ENCODE measurements at regions not wholly inside any gene's neighbourhood (a gene's known extent, or its start where the extent isn't known, plus 50 kb on each side); places are given as distances from the start of the nearest gene placed in this dataset.

DNA sequence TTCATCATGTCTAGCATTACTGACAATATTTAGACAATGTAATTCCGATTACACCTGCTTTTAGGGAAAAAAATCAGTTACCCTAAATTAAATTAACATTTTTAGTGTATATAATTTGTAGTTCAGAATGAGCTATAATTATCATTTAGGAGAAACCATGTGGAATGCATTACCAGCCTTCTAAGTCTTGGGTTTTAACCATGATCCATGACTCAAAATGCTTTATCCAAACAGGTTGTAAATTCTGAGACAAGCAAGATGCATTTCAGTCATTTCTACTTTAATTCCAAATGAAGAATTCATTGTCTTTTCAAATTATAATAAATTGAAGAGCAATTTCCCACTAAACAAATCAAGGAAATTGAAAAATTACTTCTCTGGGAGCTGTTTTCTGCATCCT lies 243.7 kb upstream of the LRIG1 start:
- H3K36me3 ChIP-seq = no peaks in the 10 kb centered on the region
- peaks cover 1% of the 10 kb centered on the region for H3K4me1 ChIP-seq (ENCODE audit: insufficient read depth)
- H3K27ac ChIP-seq = no peak overlapping the region
- DNase-seq = no peak
- TF ChIP-seq EP300 (IDR thresholded peaks at IDR 0.05) (no peak), POLR2A (IDR thresholded peaks at IDR 0.05) (no peak)
- TF ChIP-seq, protein P1, sequence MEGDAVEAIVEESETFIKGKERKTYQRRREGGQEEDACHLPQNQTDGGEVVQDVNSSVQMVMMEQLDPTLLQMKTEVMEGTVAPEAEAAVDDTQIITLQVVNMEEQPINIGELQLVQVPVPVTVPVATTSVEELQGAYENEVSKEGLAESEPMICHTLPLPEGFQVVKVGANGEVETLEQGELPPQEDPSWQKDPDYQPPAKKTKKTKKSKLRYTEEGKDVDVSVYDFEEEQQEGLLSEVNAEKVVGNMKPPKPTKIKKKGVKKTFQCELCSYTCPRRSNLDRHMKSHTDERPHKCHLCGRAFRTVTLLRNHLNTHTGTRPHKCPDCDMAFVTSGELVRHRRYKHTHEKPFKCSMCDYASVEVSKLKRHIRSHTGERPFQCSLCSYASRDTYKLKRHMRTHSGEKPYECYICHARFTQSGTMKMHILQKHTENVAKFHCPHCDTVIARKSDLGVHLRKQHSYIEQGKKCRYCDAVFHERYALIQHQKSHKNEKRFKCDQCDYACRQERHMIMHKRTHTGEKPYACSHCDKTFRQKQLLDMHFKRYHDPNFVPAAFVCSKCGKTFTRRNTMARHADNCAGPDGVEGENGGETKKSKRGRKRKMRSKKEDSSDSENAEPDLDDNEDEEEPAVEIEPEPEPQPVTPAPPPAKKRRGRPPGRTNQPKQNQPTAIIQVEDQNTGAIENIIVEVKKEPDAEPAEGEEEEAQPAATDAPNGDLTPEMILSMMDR (IDR thresholded peaks at IDR 0.05) = no peak
- no peaks in the 10 kb centered on the region for H3K27me3 ChIP-seq
- no peaks in the 10 kb centered on the region for H3K9me3 ChIP-seq
- WGBS, 3 donors = 89 to 98% (median 89%) methylated on average over 1 of the region's 1 CpG
- H3K4me3 ChIP-seq = no peak overlapping the region
- intact Hi-C loops (cut with DNase I) = no loop called here

DNA sequence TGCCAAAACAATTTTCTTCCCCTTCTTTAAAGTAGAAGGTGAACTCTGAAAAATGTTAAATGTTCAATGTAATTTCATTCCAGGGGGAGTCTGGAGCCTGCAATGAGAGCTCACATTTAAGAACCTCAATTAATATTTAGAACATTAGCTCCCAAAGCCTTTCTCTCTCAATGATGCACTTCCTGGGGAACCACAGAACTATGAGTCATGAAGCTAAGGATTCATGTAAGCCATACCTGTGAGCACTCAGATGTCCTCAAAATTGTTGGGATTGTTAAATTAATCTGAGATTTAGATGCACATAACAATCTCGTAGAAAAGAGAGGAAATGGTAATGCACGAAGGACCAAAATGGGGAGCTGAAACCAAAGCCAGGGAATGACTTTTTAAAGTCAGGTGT lies 244.2 kb upstream of the LRIG1 start:
- no peak for TF ChIP-seq POLR2A (IDR thresholded peaks at IDR 0.05)
- TF ChIP-seq EP300 (IDR thresholded peaks at IDR 0.05) = no peak
- TF ChIP-seq, protein P1 (IDR thresholded peaks at IDR 0.05) = no peak
- Histone ChIP-seq H3K9me3 (no peaks in the 10 kb centered on the region), H3K4me3 (no peak overlapping the region), H3K27me3 (no peaks in the 10 kb centered on the region), H3K27ac (no peak overlapping the region), H3K36me3 (no peaks in the 10 kb centered on the region), H3K4me1 (ENCODE audit: insufficient read depth) (peaks cover 1% of the 10 kb centered on the region)
- intact Hi-C loops (cut with DNase I) = no loop called here
- no peak for DNase-seq
- 91 to 94% (median 94%) methylated on average over 2 of the region's 2 CpGs for WGBS, 3 donors

DNA sequence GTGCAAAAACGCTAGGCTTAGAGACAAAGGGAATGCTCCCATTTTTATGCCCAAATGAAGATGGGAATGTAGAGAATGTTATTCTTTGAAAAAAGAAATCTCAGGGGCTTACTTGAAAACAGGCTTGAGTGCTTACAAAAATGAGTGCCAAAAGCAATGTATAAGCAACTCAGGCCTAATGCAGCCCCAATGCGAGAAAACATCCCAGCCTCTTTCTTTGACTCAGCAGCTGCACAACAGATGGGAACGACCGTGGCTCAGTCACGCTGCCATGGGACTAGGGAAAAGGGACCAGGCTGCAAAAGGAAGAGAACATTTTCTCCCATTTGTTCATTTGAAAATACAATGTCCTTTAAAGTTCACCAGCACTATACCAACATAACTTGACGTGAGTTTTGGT lies 246.4 kb upstream of the LRIG1 start:
- intact Hi-C loops (cut with DNase I) = no loop called here
- TF ChIP-seq EP300 (IDR thresholded peaks at IDR 0.05) (no peak), POLR2A (IDR thresholded peaks at IDR 0.05) (no peak)
- TF ChIP-seq, protein P1 (IDR thresholded peaks at IDR 0.05) = no peak

DNA sequence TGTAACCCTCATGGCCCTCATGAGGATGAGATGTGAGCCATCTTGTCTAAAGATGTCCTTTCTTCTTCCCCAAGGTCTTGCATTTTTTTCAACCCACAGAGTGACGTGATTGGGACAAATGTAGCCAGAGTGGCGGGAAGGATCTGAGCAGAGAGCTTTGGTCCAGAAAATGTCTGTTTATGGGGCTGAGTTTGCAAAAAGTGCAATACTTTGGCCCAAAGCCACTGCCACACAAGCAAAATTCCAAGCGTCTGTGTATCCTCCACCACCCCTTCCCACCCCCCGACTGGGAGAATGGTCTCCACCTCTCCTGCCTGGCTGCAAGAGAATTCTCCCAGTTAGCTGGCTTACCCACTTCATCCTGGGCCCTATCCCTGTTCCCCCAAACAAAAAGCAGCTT lies 246.9 kb upstream of the LRIG1 start:
- intact Hi-C loops (cut with DNase I) = no loop called here
- Histone ChIP-seq H3K27me3 (no peaks in the 10 kb centered on the region), H3K4me3 (no peak overlapping the region), H3K9me3 (no peaks in the 10 kb centered on the region), H3K36me3 (no peaks in the 10 kb centered on the region), H3K4me1 (ENCODE audit: insufficient read depth) (peaks cover 3% of the 10 kb centered on the region), H3K27ac (no peak overlapping the region)
- TF ChIP-seq POLR2A (IDR thresholded peaks at IDR 0.05) = no peak
- no peak for TF ChIP-seq EP300 (IDR thresholded peaks at IDR 0.05)
- TF ChIP-seq, protein P1 (IDR thresholded peaks at IDR 0.05) = no peak
- no peak for DNase-seq
- 50 to 63% (median 62%) methylated on average over 4 of the region's 4 CpGs for WGBS, 3 donors

More for the DNA sequence above, 246.4 kb upstream of the LRIG1 start:
- no peak overlapping the region for H3K27ac ChIP-seq
- 56 to 76% (median 59%) methylated on average over 6 of the region's 6 CpGs for WGBS, 3 donors
- H3K4me1 ChIP-seq (ENCODE audit: insufficient read depth) = peaks cover 3% of the 10 kb centered on the region
- H3K27me3 ChIP-seq = no peaks in the 10 kb centered on the region
- H3K4me3 ChIP-seq = no peak overlapping the region
- no peak for DNase-seq
- no peaks in the 10 kb centered on the region for H3K36me3 ChIP-seq
- no peaks in the 10 kb centered on the region for H3K9me3 ChIP-seq

Measured in ovary (tissue), 7 donors.